ENCODE measurements at regions not wholly inside any gene's neighbourhood (a gene's known extent, or its start where the extent isn't known, plus 50 kb on each side); places are given as distances from the start of the nearest gene placed in this dataset.

GRCh38 chr5:73312872-73313510, 135.6 kb downstream of the FOXD1 start:
- H3K4me1 ChIP-seq (ENCODE audit: control insufficient read depth, insufficient read depth, low read length, poor library complexity, severe bottlenecking): no peaks in the 10 kb centered on the region
- H3K9me3 Mint-ChIP-seq: peaks cover 0 to 5% (median 0%) of the 10 kb centered on the region in 7 donors
- H3K36me3 Mint-ChIP-seq: no peaks in the 10 kb centered on the region
- ATAC-seq (ENCODE audit: low read depth in 2 of 2): no peak
- H3K36me3 ChIP-seq (ENCODE audit: control insufficient read depth, insufficient read depth, low read length): no peaks in the 10 kb centered on the region
- H3K27me3 Mint-ChIP-seq: peaks cover 80% of the 10 kb centered on the region
- no peak overlapping the region for H3K27ac ChIP-seq (ENCODE audit: insufficient read depth, low read length, poor library complexity, severe bottlenecking)
- no peak overlapping the region for H3K4me3 Mint-ChIP-seq
- no peaks in the 10 kb centered on the region for H3K4me1 Mint-ChIP-seq
- no peak overlapping the region for H3K4me3 ChIP-seq (ENCODE audit: low read depth, low read length)
- no peaks in the 10 kb centered on the region for H3K9me3 ChIP-seq (ENCODE audit: control insufficient read depth in 2 of 2, low read length in 2 of 2)
- H3K27me3 ChIP-seq (ENCODE audit: control insufficient read depth, insufficient read depth, low read length): peaks cover 46% of the 10 kb centered on the region
- no peak overlapping the region for H3K27ac Mint-ChIP-seq
- no peak for DNase-seq

GRCh38 chr5:73312146-73312871, 136.3 kb downstream of the FOXD1 start:
- H3K27ac Mint-ChIP-seq: no peak overlapping the region
- no peak overlapping the region for H3K4me3 ChIP-seq (ENCODE audit: low read depth, low read length)
- H3K36me3 Mint-ChIP-seq: no peaks in the 10 kb centered on the region
- H3K27me3 ChIP-seq (ENCODE audit: control insufficient read depth, insufficient read depth, low read length): peaks cover 44% of the 10 kb centered on the region
- no peaks in the 10 kb centered on the region for H3K36me3 ChIP-seq (ENCODE audit: control insufficient read depth, insufficient read depth, low read length)
- no peaks in the 10 kb centered on the region for H3K9me3 ChIP-seq (ENCODE audit: control insufficient read depth in 2 of 2, low read length in 2 of 2)
- no peaks in the 10 kb centered on the region for H3K4me1 ChIP-seq (ENCODE audit: control insufficient read depth, insufficient read depth, low read length, poor library complexity, severe bottlenecking)
- peak in 1 of 3 donors; percentile 7 for DNase-seq
- H3K4me3 Mint-ChIP-seq: no peak overlapping the region
- H3K27ac ChIP-seq (ENCODE audit: insufficient read depth, low read length, poor library complexity, severe bottlenecking): no peak overlapping the region
- no peaks in the 10 kb centered on the region for H3K4me1 Mint-ChIP-seq
- ATAC-seq (ENCODE audit: low read depth in 2 of 2): no peak
- peaks cover 82% of the 10 kb centered on the region for H3K27me3 Mint-ChIP-seq
- peaks cover 0 to 5% (median 0%) of the 10 kb centered on the region in 7 donors for H3K9me3 Mint-ChIP-seq

- no peaks in the 10 kb centered on the region for H3K36me3 Mint-ChIP-seq
- Histone ChIP-seq H3K36me3 (ENCODE audit: control insufficient read depth, insufficient read depth, low read length) (no peaks in the 10 kb centered on the region), H3K9me3 (ENCODE audit: control insufficient read depth in 2 of 2, low read length in 2 of 2) (no peaks in the 10 kb centered on the region), H3K4me1 (ENCODE audit: control insufficient read depth, insufficient read depth, low read length, poor library complexity, severe bottlenecking) (no peaks in the 10 kb centered on the region), H3K27me3 (ENCODE audit: control insufficient read depth, insufficient read depth, low read length) (peaks cover 43% of the 10 kb centered on the region), H3K4me3 (ENCODE audit: low read depth, low read length) (no peak overlapping the region), H3K27ac (ENCODE audit: insufficient read depth, low read length, poor library complexity, severe bottlenecking) (no peak overlapping the region)
- DNase-seq (no peak), ATAC-seq (ENCODE audit: low read depth in 2 of 2) (no peak)
- peaks cover 0 to 5% (median 0%) of the 10 kb centered on the region in 7 donors for H3K9me3 Mint-ChIP-seq
- no peaks in the 10 kb centered on the region for H3K4me1 Mint-ChIP-seq
- H3K27ac Mint-ChIP-seq: no peak overlapping the region
- H3K4me3 Mint-ChIP-seq: no peak overlapping the region
- peaks cover 90% of the 10 kb centered on the region for H3K27me3 Mint-ChIP-seq
These were observed 137.1 kb downstream of the FOXD1 start for GRCh38 chr5:73311291-73312110.

- DNase-seq: no peak
- no peak for ATAC-seq (ENCODE audit: low read depth in 2 of 2)
- Mint-ChIP-seq H3K27ac (no peak overlapping the region), H3K27me3 (peaks cover 85% of the 10 kb centered on the region), H3K4me3 (no peak overlapping the region), H3K4me1 (peaks cover 0 to 2% (median 0%) of the 10 kb centered on the region in 4 donors), H3K36me3 (no peaks in the 10 kb centered on the region), H3K9me3 (peaks cover 0 to 7% (median 0%) of the 10 kb centered on the region in 7 donors)
- Histone ChIP-seq H3K4me1 (ENCODE audit: control insufficient read depth, insufficient read depth, low read length, poor library complexity, severe bottlenecking) (no peaks in the 10 kb centered on the region), H3K27me3 (ENCODE audit: control insufficient read depth, insufficient read depth, low read length) (peaks cover 34% of the 10 kb centered on the region), H3K4me3 (ENCODE audit: low read depth, low read length) (no peak overlapping the region), H3K36me3 (ENCODE audit: control insufficient read depth, insufficient read depth, low read length) (no peaks in the 10 kb centered on the region), H3K9me3 (ENCODE audit: control insufficient read depth in 2 of 2, low read length in 2 of 2) (no peaks in the 10 kb centered on the region), H3K27ac (ENCODE audit: insufficient read depth, low read length, poor library complexity, severe bottlenecking) (no peak overlapping the region)
These were observed 134.8 kb downstream of the TMEM174 start for GRCh38 chr5:73307645-73308355.

GRCh38 chr5:73306741-73307275, 133.8 kb downstream of the TMEM174 start:
- ATAC-seq (ENCODE audit: low read depth in 2 of 2) (no peak), DNase-seq (no peak)
- Mint-ChIP-seq H3K4me1 (peaks cover 0 to 3% (median 0%) of the 10 kb centered on the region in 4 donors), H3K9me3 (peaks cover 0 to 5% (median 0%) of the 10 kb centered on the region in 7 donors), H3K4me3 (no peak overlapping the region), H3K27me3 (peaks cover 85% of the 10 kb centered on the region), H3K27ac (no peak overlapping the region), H3K36me3 (no peaks in the 10 kb centered on the region)
- H3K4me1 ChIP-seq (ENCODE audit: control insufficient read depth, insufficient read depth, low read length, poor library complexity, severe bottlenecking): no peaks in the 10 kb centered on the region
- H3K36me3 ChIP-seq (ENCODE audit: control insufficient read depth, insufficient read depth, low read length): no peaks in the 10 kb centered on the region
- H3K27ac ChIP-seq (ENCODE audit: insufficient read depth, low read length, poor library complexity, severe bottlenecking): no peak overlapping the region
- H3K27me3 ChIP-seq (ENCODE audit: control insufficient read depth, insufficient read depth, low read length): peaks cover 36% of the 10 kb centered on the region
- no peaks in the 10 kb centered on the region for H3K9me3 ChIP-seq (ENCODE audit: control insufficient read depth in 2 of 2, low read length in 2 of 2)
- no peak overlapping the region for H3K4me3 ChIP-seq (ENCODE audit: low read depth, low read length)

GRCh38 chr5:73306078-73306719, 133.2 kb downstream of the TMEM174 start:
- no peak overlapping the region for H3K27ac Mint-ChIP-seq
- no peaks in the 10 kb centered on the region for H3K36me3 Mint-ChIP-seq
- no peak for ATAC-seq (ENCODE audit: low read depth in 2 of 2)

GRCh38 chr5:73305386-73305785, 132.4 kb downstream of the TMEM174 start:
- peaks cover 46% of the 10 kb centered on the region for H3K27me3 ChIP-seq (ENCODE audit: control insufficient read depth, insufficient read depth, low read length)
- no peaks in the 10 kb centered on the region for H3K36me3 ChIP-seq (ENCODE audit: control insufficient read depth, insufficient read depth, low read length)
- no peak overlapping the region for H3K27ac ChIP-seq (ENCODE audit: insufficient read depth, low read length, poor library complexity, severe bottlenecking)
- Mint-ChIP-seq H3K4me3 (no peak overlapping the region), H3K27ac (no peak overlapping the region), H3K27me3 (peaks cover 90% of the 10 kb centered on the region), H3K9me3 (peaks cover 0 to 8% (median 0%) of the 10 kb centered on the region in 7 donors), H3K4me1 (peaks cover 0 to 4% (median 3%) of the 10 kb centered on the region in 4 donors), H3K36me3 (no peaks in the 10 kb centered on the region)
- ATAC-seq (ENCODE audit: low read depth in 2 of 2) (no peak), DNase-seq (no peak)
- H3K4me1 ChIP-seq (ENCODE audit: control insufficient read depth, insufficient read depth, low read length, poor library complexity, severe bottlenecking): no peaks in the 10 kb centered on the region
- no peaks in the 10 kb centered on the region for H3K9me3 ChIP-seq (ENCODE audit: control insufficient read depth in 2 of 2, low read length in 2 of 2)
- no peak overlapping the region for H3K4me3 ChIP-seq (ENCODE audit: low read depth, low read length)

More at GRCh38 chr5:73306078-73306719, 133.2 kb downstream of the TMEM174 start:
- Histone ChIP-seq H3K27me3 (ENCODE audit: control insufficient read depth, insufficient read depth, low read length) (peaks cover 40% of the 10 kb centered on the region), H3K9me3 (ENCODE audit: control insufficient read depth in 2 of 2, low read length in 2 of 2) (no peaks in the 10 kb centered on the region), H3K36me3 (ENCODE audit: control insufficient read depth, insufficient read depth, low read length) (no peaks in the 10 kb centered on the region), H3K4me3 (ENCODE audit: low read depth, low read length) (no peak overlapping the region), H3K27ac (ENCODE audit: insufficient read depth, low read length, poor library complexity, severe bottlenecking) (no peak overlapping the region), H3K4me1 (ENCODE audit: control insufficient read depth, insufficient read depth, low read length, poor library complexity, severe bottlenecking) (no peaks in the 10 kb centered on the region)
- Mint-ChIP-seq H3K27me3 (peaks cover 86% of the 10 kb centered on the region), H3K4me3 (no peak overlapping the region), H3K4me1 (peaks cover 0 to 3% (median 0%) of the 10 kb centered on the region in 4 donors), H3K9me3 (peaks cover 0 to 7% (median 0%) of the 10 kb centered on the region in 7 donors)
- DNase-seq: no peak
